ENCODE measurements at regions not wholly inside any gene's neighbourhood (a gene's known extent, or its start where the extent isn't known, plus 50 kb on each side); places are given as distances from the start of the nearest gene placed in this dataset.

DNA sequence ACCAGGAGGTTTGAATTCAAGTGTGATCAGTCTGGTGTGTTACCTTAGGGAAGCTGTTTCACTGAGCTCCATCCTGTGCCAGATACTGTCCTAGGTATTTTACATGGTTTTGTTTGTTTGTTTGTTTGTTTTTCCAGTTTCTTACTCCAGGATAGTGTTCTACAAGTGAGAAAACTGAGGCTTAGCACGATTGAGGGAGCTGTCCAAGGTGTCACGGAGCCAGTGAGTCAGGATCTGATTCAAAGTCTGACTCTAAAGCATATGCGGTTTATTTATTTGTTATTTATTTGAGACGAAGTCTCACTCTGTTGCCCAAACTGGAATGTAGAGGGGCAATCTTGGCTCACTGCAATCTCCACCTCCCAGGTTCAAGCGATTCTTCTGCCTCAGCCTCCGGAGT is 79.7 kb upstream of the GNG2 start:
- TF ChIP-seq, protein P1, sequence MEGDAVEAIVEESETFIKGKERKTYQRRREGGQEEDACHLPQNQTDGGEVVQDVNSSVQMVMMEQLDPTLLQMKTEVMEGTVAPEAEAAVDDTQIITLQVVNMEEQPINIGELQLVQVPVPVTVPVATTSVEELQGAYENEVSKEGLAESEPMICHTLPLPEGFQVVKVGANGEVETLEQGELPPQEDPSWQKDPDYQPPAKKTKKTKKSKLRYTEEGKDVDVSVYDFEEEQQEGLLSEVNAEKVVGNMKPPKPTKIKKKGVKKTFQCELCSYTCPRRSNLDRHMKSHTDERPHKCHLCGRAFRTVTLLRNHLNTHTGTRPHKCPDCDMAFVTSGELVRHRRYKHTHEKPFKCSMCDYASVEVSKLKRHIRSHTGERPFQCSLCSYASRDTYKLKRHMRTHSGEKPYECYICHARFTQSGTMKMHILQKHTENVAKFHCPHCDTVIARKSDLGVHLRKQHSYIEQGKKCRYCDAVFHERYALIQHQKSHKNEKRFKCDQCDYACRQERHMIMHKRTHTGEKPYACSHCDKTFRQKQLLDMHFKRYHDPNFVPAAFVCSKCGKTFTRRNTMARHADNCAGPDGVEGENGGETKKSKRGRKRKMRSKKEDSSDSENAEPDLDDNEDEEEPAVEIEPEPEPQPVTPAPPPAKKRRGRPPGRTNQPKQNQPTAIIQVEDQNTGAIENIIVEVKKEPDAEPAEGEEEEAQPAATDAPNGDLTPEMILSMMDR (IDR thresholded peaks at IDR 0.05 in 2 of 3, conservative IDR thresholded peaks at IDR 0.05 in 1 of 3; ENCODE audit: borderline replicate concordance in 1 of 3, insufficient read depth in 1 of 3, low read depth in 2 of 3, low read length in 2 of 3): no peak
- TF ChIP-seq POLR2AphosphoS5 (IDR thresholded peaks at IDR 0.05; ENCODE audit: low read depth, low read length) (no peak), POLR2A (IDR thresholded peaks at IDR 0.05; ENCODE audit: borderline replicate concordance, extremely low read depth, insufficient read depth, insufficient read length) (no peak), EZH2 (IDR thresholded peaks at IDR 0.05) (no peak), YY1 (IDR thresholded peaks at IDR 0.05; ENCODE audit: extremely low read depth, insufficient replicate concordance, low read depth, low read length) (no peak), EZH2phosphoT487 (IDR thresholded peaks at IDR 0.05; ENCODE audit: borderline replicate concordance) (no peak), RAD21 (IDR thresholded peaks at IDR 0.05; ENCODE audit: low read depth) (no peak)
- TF ChIP-seq, protein P2, sequence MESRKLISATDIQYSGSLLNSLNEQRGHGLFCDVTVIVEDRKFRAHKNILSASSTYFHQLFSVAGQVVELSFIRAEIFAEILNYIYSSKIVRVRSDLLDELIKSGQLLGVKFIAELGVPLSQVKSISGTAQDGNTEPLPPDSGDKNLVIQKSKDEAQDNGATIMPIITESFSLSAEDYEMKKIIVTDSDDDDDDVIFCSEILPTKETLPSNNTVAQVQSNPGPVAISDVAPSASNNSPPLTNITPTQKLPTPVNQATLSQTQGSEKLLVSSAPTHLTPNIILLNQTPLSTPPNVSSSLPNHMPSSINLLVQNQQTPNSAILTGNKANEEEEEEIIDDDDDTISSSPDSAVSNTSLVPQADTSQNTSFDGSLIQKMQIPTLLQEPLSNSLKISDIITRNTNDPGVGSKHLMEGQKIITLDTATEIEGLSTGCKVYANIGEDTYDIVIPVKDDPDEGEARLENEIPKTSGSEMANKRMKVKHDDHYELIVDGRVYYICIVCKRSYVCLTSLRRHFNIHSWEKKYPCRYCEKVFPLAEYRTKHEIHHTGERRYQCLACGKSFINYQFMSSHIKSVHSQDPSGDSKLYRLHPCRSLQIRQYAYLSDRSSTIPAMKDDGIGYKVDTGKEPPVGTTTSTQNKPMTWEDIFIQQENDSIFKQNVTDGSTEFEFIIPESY (IDR thresholded peaks at IDR 0.05; ENCODE audit: extremely low read depth, insufficient replicate concordance, low read length): no peak
- TF ChIP-seq, protein P3, sequence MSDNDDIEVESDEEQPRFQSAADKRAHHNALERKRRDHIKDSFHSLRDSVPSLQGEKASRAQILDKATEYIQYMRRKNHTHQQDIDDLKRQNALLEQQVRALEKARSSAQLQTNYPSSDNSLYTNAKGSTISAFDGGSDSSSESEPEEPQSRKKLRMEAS (IDR thresholded peaks at IDR 0.05): no peak
